Muscle of leg (tissue), 3 donors: ENCODE measurements at regions not wholly inside any gene's neighbourhood (a gene's known extent, or its start where the extent isn't known, plus 50 kb on each side); places are given as distances from the start of the nearest gene placed in this dataset.

Experiments used
- DNase-seq: peaks from one replicate; pipeline ENCODE4 v3.0.0; 2013
- H3K27ac ChIP-seq: one replicate; pipeline ENCODE4 v1.5.1; 2013; ENCODE audit warnings: mild to moderate bottlenecking, low read length, control low read depth
- H3K27me3 ChIP-seq: one replicate; pipeline ENCODE4 v1.6.1; 2013; ENCODE audit warnings: low read length; ENCODE audit not compliant: control insufficient read depth, insufficient read depth
- H3K36me3 ChIP-seq: one replicate; pipeline ENCODE4 v1.6.1; 2013; ENCODE audit warnings: low read length; ENCODE audit not compliant: control insufficient read depth, insufficient read depth
- H3K4me1 ChIP-seq: one replicate; pipeline ENCODE4 v1.6.1; 2013; ENCODE audit warnings: low read length; ENCODE audit not compliant: control insufficient read depth, insufficient read depth
- H3K4me3 ChIP-seq: one replicate; pipeline ENCODE4 v1.5.1; 2013; ENCODE audit warnings: low read length, control low read depth
- H3K9me3 ChIP-seq: replicated peaks from 2 replicates; pipeline ENCODE4 v1.6.1; 2013; ENCODE audit warnings: low read depth, low read length; ENCODE audit not compliant: control insufficient read depth
- WGBS: methylation state at CpG from one replicate; pipeline ENCODE4 v1.1.5; 2013; ENCODE audit warnings: missing lambda C conversion rate; ENCODE audit not compliant: insufficient coverage; 5-methylcytosine and 5-hydroxymethylcytosine counted together

GRCh38 chr6:93524671-93525451 lies 105.5 kb upstream of the EPHA7 start:
- Histone ChIP-seq H3K9me3 (no peaks in the 10 kb centered on the region), H3K27ac (no peak overlapping the region), H3K27me3 (no peaks in the 10 kb centered on the region), H3K36me3 (no peaks in the 10 kb centered on the region), H3K4me1 (no peaks in the 10 kb centered on the region), H3K4me3 (no peak overlapping the region)
- DNase-seq = no peak
- WGBS = no CpG with 5 or more reads among the region's 6 CpGs

GRCh38 chr6:93523365-93523764 lies 104.0 kb upstream of the EPHA7 start:
- Histone ChIP-seq H3K4me1 (no peaks in the 10 kb centered on the region), H3K27me3 (no peaks in the 10 kb centered on the region), H3K9me3 (no peaks in the 10 kb centered on the region), H3K4me3 (no peak overlapping the region), H3K36me3 (no peaks in the 10 kb centered on the region), H3K27ac (no peak overlapping the region)
- DNase-seq = no peak
- WGBS = no CpG with 5 or more reads among the region's 1 CpG

- DNase-seq = no peak
- Histone ChIP-seq H3K4me3 (no peak overlapping the region), H3K9me3 (no peaks in the 10 kb centered on the region), H3K27ac (no peak overlapping the region), H3K36me3 (no peaks in the 10 kb centered on the region), H3K27me3 (no peaks in the 10 kb centered on the region), H3K4me1 (no peaks in the 10 kb centered on the region)
- WGBS = no CpG with 5 or more reads among the region's 2 CpGs
These were observed 97.1 kb upstream of the EPHA7 start for GRCh38 chr6:93516441-93516840.

- WGBS = no CpG with 5 or more reads among the region's 2 CpGs
- Histone ChIP-seq H3K27me3 (no peaks in the 10 kb centered on the region), H3K27ac (no peak overlapping the region), H3K36me3 (no peaks in the 10 kb centered on the region), H3K4me3 (no peak overlapping the region), H3K4me1 (no peaks in the 10 kb centered on the region), H3K9me3 (no peaks in the 10 kb centered on the region)
- no peak for DNase-seq
These were observed 96.4 kb upstream of the EPHA7 start for GRCh38 chr6:93515736-93516135.

- no CpG with 5 or more reads among the region's 4 CpGs for WGBS
- no peaks in the 10 kb centered on the region for H3K9me3 ChIP-seq
- H3K27me3 ChIP-seq = no peaks in the 10 kb centered on the region
- DNase-seq = no peak
- H3K4me3 ChIP-seq = no peak overlapping the region
- no peak overlapping the region for H3K27ac ChIP-seq
- no peaks in the 10 kb centered on the region for H3K4me1 ChIP-seq
- H3K36me3 ChIP-seq = no peaks in the 10 kb centered on the region
These were observed 79.4 kb upstream of the EPHA7 start for GRCh38 chr6:93498713-93499112.

- H3K4me1 ChIP-seq = no peaks in the 10 kb centered on the region
- H3K36me3 ChIP-seq = no peaks in the 10 kb centered on the region
- no peaks in the 10 kb centered on the region for H3K9me3 ChIP-seq
- DNase-seq = no peak
- no peak overlapping the region for H3K4me3 ChIP-seq
- H3K27me3 ChIP-seq = no peaks in the 10 kb centered on the region
- no peak overlapping the region for H3K27ac ChIP-seq
- no CpG with 5 or more reads among the region's 2 CpGs for WGBS
These were observed 77.2 kb upstream of the EPHA7 start for GRCh38 chr6:93496548-93496947.

GRCh38 chr6:93494057-93494456 lies 74.7 kb upstream of the EPHA7 start:
- Histone ChIP-seq H3K27me3 (no peaks in the 10 kb centered on the region), H3K27ac (no peak overlapping the region), H3K4me3 (no peak overlapping the region), H3K9me3 (no peaks in the 10 kb centered on the region), H3K36me3 (no peaks in the 10 kb centered on the region), H3K4me1 (no peaks in the 10 kb centered on the region)
- WGBS = no CpG with 5 or more reads among the region's 3 CpGs
- no peak for DNase-seq

GRCh38 chr6:93474733-93475179 lies 55.4 kb upstream of the EPHA7 start:
- Histone ChIP-seq H3K4me3 (no peak overlapping the region), H3K27ac (no peak overlapping the region), H3K36me3 (no peaks in the 10 kb centered on the region), H3K27me3 (no peaks in the 10 kb centered on the region), H3K9me3 (no peaks in the 10 kb centered on the region), H3K4me1 (no peaks in the 10 kb centered on the region)
- DNase-seq = no peak
- 75% methylated on average over 3 of the region's 5 CpGs for WGBS

GRCh38 chr6:93471281-93471680 lies 51.9 kb upstream of the EPHA7 start:
- Histone ChIP-seq H3K4me1 (no peaks in the 10 kb centered on the region), H3K27me3 (no peaks in the 10 kb centered on the region), H3K36me3 (no peaks in the 10 kb centered on the region), H3K9me3 (no peaks in the 10 kb centered on the region), H3K27ac (no peak overlapping the region), H3K4me3 (no peak overlapping the region)
- WGBS = no CpG with 5 or more reads among the region's 2 CpGs
- peak; percentile 71 for DNase-seq
